Superior temporal gyrus (tissue), 1 donor: ENCODE measurements at regions not wholly inside any gene's neighbourhood (a gene's known extent, or its start where the extent isn't known, plus 50 kb on each side); places are given as distances from the start of the nearest gene placed in this dataset.
"Not testable (repeated sequence)": the region's sequence is repeated elsewhere in the genome, so short reads cannot be mapped to it uniquely, and the experiment has no call there.

ENCODE experiments used
- DNase-seq: peaks from one replicate; pipeline ENCODE4 v3.0.0-alpha.2; 2016; ENCODE audit errors: extremely low spot score

GRCh38 chr1:99501871-99502270 is 144.0 kb upstream of the PALMD start:
- DNase-seq: no peak

GRCh38 chr1:99502400-99502799 is 143.5 kb upstream of the PALMD start:
- no peak for DNase-seq

GRCh38 chr1:99503276-99503747 is 142.6 kb upstream of the PALMD start:
- DNase-seq: no peak

GRCh38 chr1:99504287-99504686 is 141.6 kb upstream of the PALMD start:
- DNase-seq: no peak

GRCh38 chr1:99506631-99507030 is 139.3 kb upstream of the PALMD start:
- no peak for DNase-seq

GRCh38 chr1:99507446-99507845 is 138.5 kb upstream of the PALMD start:
- not testable (repeated sequence) for DNase-seq

GRCh38 chr1:99507906-99508732 is 137.8 kb upstream of the PALMD start:
- no peak for DNase-seq

- DNase-seq: not testable (repeated sequence)
Observed at GRCh38 chr1:99508733-99509445, 137.0 kb upstream of the PALMD start.

- not testable (repeated sequence) for DNase-seq
Observed at GRCh38 chr1:99514823-99515552, 130.9 kb upstream of the PALMD start.

GRCh38 chr1:99516141-99516540 is 129.8 kb upstream of the PALMD start:
- no peak for DNase-seq

- no peak for DNase-seq
Observed at GRCh38 chr1:99520121-99520520, 125.8 kb upstream of the PALMD start.

- no peak for DNase-seq
Observed at GRCh38 chr1:99525331-99525730, 120.6 kb upstream of the PALMD start.

GRCh38 chr1:99527078-99527477 is 118.8 kb upstream of the PALMD start:
- peak; percentile 58 for DNase-seq

- no peak for DNase-seq
Observed at GRCh38 chr1:99527545-99527944, 118.4 kb upstream of the PALMD start.

- DNase-seq: no peak
Observed at GRCh38 chr1:99529002-99529401, 116.9 kb upstream of the PALMD start.

GRCh38 chr1:99531578-99532275 is 114.2 kb upstream of the PALMD start:
- no peak for DNase-seq

GRCh38 chr1:99532276-99532580 is 113.7 kb upstream of the PALMD start:
- no peak for DNase-seq

- no peak for DNase-seq
Observed at GRCh38 chr1:99533909-99534637, 111.8 kb upstream of the PALMD start.

- no peak for DNase-seq
Observed at GRCh38 chr1:99534638-99534930, 111.3 kb upstream of the PALMD start.

- no peak for DNase-seq
Observed at GRCh38 chr1:99535470-99536164, 110.3 kb upstream of the PALMD start.
